ENCODE measurements at regions not wholly inside any gene's neighbourhood (a gene's known extent, or its start where the extent isn't known, plus 50 kb on each side); places are given as distances from the start of the nearest gene placed in this dataset.

DNA sequence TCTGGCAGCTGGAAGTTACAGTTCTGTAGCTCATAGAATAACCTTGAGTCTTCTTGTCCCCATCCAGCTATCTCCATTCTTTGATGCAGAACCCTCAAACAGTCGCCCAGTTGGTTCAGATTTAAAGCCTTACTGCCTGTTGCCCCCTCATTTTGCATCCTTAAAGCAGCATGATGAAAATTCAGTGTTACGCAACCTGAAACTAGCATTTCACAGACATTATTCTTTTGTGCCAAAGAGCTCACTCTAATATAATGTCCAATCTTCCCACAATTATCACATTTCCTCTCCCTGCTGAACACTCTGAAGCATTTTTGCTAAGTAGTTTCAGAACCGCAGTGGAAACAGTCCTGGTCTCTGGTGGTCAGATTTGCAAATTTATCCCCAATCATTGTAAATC is 318.0 kb downstream of the PSAT1 start:
- TF ChIP-seq, protein P1, sequence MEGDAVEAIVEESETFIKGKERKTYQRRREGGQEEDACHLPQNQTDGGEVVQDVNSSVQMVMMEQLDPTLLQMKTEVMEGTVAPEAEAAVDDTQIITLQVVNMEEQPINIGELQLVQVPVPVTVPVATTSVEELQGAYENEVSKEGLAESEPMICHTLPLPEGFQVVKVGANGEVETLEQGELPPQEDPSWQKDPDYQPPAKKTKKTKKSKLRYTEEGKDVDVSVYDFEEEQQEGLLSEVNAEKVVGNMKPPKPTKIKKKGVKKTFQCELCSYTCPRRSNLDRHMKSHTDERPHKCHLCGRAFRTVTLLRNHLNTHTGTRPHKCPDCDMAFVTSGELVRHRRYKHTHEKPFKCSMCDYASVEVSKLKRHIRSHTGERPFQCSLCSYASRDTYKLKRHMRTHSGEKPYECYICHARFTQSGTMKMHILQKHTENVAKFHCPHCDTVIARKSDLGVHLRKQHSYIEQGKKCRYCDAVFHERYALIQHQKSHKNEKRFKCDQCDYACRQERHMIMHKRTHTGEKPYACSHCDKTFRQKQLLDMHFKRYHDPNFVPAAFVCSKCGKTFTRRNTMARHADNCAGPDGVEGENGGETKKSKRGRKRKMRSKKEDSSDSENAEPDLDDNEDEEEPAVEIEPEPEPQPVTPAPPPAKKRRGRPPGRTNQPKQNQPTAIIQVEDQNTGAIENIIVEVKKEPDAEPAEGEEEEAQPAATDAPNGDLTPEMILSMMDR (IDR thresholded peaks at IDR 0.05), result no peak
- TF ChIP-seq POLR2A (IDR thresholded peaks at IDR 0.05), result no peak
- no peak for TF ChIP-seq POLR2AphosphoS5 (IDR thresholded peaks at IDR 0.05)

All from breast epithelium (tissue), 3 donors.